SH-SY5Y (cell line): ENCODE measurements at regions not wholly inside any gene's neighbourhood (a gene's known extent, or its start where the extent isn't known, plus 50 kb on each side); places are given as distances from the start of the nearest gene placed in this dataset.

ENCODE experiments used
- GATA2 ChIP-seq: IDR thresholded peaks from 2 replicates; pipeline ENCODE4 v1.6.1; 2011; ENCODE audit warnings: mild to moderate bottlenecking, low read depth, low read length
- GATA3 ChIP-seq: IDR thresholded peaks from 2 replicates; pipeline ENCODE4 v1.6.1; 2011; ENCODE audit warnings: low read depth, mild to moderate bottlenecking, low read length, moderate library complexity

GRCh38 chr2:144975881-144976280 is 456.0 kb upstream of the ZEB2 start:
- TF ChIP-seq GATA2 (no peak), GATA3 (no peak)
